HG03460 (cell line): ENCODE measurements at regions not wholly inside any gene's neighbourhood (a gene's known extent, or its start where the extent isn't known, plus 50 kb on each side); places are given as distances from the start of the nearest gene placed in this dataset.
A peak's percentile ranks its signal among the peaks of the same experiment; 100 is the strongest.

ENCODE experiments used
- ATAC-seq: cut with Tn5 transposase; IDR thresholded peaks from one replicate; pipeline ENCODE4 v1.9.1; 2021; ENCODE audit not compliant: unreplicated experiment

GRCh38 chr12:46908936-46909635, 83.3 kb upstream of the SLC38A4 start:
- ATAC-seq: no peak

GRCh38 chr12:46910830-46911229, 85.0 kb upstream of the SLC38A4 start:
- ATAC-seq: no peak

GRCh38 chr12:46914336-46914735, 88.5 kb upstream of the SLC38A4 start:
- no peak for ATAC-seq

GRCh38 chr12:46915082-46915481, 89.3 kb upstream of the SLC38A4 start:
- ATAC-seq: no peak

GRCh38 chr12:46915836-46916235, 90.0 kb upstream of the SLC38A4 start:
- no peak for ATAC-seq

DNA sequence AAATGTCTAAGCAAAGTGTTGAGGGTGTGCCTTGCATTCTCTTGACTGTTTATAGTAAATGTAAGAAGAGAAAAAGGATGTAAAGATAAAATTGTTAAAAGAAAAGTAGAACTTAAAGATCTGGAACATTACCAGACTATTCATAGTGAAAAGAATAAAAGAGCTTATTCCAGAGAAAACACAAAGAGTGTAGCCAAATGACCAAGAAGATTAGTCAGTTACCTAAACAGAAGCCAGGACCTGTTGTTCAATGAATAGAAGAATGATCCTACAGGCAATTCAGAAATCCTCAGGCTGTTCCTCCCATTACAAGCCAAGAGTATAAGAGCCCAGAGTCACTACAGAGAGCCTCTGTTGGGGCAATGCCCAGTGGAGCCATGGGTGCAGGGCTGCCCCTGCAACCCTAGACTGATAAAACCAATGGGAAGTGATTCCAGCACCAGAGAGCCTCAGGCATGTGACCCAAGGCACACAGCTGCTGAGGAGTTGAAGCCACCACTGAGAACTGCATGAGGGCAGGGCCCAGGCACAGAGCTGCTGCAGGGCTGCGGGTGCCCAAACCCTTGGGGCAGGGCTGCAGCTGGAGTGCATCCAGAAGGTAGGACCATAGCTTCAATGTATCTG, 91.1 kb upstream of the SLC38A4 start:
- no peak for ATAC-seq

DNA sequence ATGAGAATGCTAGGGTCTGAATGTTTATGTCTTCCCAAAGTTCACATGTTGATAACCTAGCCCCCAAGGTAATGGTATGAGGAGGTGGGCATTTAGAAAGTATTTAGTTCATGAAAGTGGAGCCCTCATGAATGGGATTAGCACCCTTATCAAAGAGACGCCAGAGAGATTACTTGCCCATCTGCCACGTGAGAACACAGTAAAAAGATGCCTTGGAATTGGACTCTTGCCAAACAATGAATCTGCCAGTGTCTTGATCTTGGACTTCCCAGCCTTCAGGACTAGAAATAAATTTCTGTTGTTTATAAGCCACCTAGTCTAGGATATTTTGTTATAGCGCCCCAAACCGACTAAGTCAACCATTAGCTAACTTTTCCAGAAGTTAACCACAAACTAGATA, 92.0 kb upstream of the SLC38A4 start:
- no peak for ATAC-seq

DNA sequence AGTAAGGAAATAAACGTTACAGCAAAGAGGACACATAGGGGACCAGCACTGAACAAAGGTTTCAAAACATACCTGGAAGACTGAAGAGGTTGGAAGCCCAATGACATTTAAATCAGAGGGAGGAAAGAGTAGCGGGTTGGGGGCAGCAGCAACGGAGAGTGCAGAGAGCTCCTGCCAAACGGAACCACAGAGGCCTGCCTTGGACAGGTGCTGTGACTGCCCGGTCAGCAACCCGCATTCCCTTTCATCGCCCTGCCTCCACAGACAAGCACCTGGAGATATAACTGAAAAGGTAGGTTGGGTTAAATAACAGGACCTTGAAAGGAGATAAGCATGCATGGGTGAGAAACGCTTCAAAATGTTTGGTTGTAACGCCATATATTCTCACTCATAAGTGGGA, 92.8 kb upstream of the SLC38A4 start:
- ATAC-seq: no peak

- no peak for ATAC-seq
These were observed 94.0 kb upstream of the SLC38A4 start for GRCh38 chr12:46919666-46920400.

- peak; percentile 84 for ATAC-seq
These were observed 94.7 kb upstream of the SLC38A4 start for GRCh38 chr12:46920499-46920898.

GRCh38 chr12:46921048-46921763, 95.4 kb upstream of the SLC38A4 start:
- no peak for ATAC-seq

DNA sequence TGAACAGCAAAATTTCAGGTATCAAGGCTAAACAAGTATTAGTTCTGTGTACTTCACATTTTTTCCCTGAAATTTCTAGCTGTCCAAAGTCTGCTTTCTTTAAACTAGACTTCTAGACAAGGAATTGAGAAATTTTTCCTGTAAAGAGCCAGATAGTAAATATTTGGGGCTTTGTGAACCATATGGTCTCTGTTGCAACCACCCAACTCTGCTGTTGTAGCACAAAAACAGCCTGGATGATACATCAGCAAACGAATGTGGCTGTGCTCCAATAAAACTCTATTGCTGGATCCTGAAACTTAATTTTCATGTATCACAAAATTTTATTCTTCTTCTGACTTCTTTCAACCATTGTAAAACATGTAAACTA, 96.0 kb upstream of the SLC38A4 start:
- no peak for ATAC-seq

GRCh38 chr12:46926526-46926925, 100.7 kb upstream of the SLC38A4 start:
- ATAC-seq: no peak

DNA sequence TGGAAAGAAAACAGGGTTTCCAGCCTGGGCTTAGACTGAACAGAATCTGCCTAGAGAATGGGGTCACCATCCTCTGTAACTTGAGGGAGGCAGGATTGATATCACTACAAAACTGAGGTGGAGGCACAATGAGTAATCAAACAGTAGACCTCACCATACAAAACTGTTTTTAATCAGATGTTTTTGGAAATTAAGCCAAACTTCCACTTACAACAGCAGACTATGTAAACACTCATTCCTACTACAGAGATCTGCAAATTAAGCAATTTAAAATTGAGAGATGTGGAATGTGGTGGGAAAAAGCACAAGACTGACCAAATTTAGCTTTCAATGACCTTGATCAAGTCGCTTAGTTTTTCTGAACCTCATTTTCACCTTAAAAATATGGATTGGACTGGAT, 104.3 kb upstream of the SLC38A4 start:
- no peak for ATAC-seq

- no peak for ATAC-seq
These were observed 108.2 kb upstream of the SLC38A4 start for GRCh38 chr12:46933947-46934346.

DNA sequence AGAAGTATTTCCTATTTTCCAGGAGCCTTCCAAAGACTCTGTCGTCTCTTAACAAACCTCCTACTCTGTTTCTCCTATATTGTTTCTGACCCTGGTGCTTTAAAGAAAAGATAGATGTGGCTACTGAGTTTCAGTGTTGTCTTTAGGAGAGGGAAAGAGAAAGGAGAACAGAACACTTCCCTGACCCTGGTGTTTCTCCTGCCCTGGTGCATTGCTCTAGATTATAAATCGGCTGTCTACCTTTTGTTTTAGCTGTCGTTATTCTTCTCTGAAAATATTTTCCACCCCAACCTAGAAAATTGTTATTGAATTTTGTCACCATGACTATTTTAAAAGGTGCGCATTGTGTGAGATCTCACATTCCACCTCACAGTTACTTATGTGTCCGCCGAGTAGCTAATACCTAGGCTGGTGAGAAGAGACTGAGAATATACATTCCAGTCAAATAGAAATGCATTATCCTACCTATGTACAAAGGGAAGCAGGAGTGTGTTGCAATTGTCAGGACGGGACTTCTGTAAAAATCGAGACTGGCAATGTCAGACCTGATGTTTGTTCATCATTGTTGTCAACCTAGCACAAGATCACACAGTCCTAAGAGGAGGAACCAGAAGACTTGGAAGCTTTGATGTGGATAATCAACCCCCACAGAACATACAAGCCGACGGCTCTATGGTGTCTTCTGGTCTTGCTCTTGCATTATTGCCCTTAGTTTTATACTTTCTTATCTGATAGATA, 108.7 kb upstream of the SLC38A4 start:
- ATAC-seq: no peak

- no peak for ATAC-seq
These were observed 109.6 kb upstream of the SLC38A4 start for GRCh38 chr12:46935271-46935847.

- no peak for ATAC-seq
These were observed 110.2 kb upstream of the SLC38A4 start for GRCh38 chr12:46936042-46936441.

- ATAC-seq: no peak
These were observed 112.4 kb upstream of the SLC38A4 start for GRCh38 chr12:46938071-46938678.

- no peak for ATAC-seq
These were observed 116.2 kb upstream of the SLC38A4 start for GRCh38 chr12:46941981-46942380.
